Mucosa of descending colon (tissue), 3 donors: ENCODE measurements at regions not wholly inside any gene's neighbourhood (a gene's known extent, or its start where the extent isn't known, plus 50 kb on each side); places are given as distances from the start of the nearest gene placed in this dataset.
A peak's percentile ranks its signal among the peaks of the same experiment; 100 is the strongest.

ENCODE experiments used
- ATAC-seq: fragments of 200-7000 bp; cut with Tn5 transposase; one replicate; pipeline ENCODE4 v1.9.1; 2020; ENCODE audit warnings: mild to moderate bottlenecking, moderate library complexity
- DNase-seq, 3 donors: peaks; one replicate each; pipeline ENCODE4 v3.0.0-alpha.2; 2020
- H3K36me3 ChIP-seq: fragments of 200-600 bp; one replicate; pipeline ENCODE4 v1.8.0; 2021; ENCODE audit warnings: low read depth, mild to moderate bottlenecking
- H3K4me1 ChIP-seq: fragments of 200-600 bp; one replicate; pipeline ENCODE4 v1.8.0; 2021; ENCODE audit warnings: low read depth, mild to moderate bottlenecking
- H3K4me3 ChIP-seq: fragments of 200-600 bp; one replicate; pipeline ENCODE4 v1.8.0; 2021; ENCODE audit warnings: mild to moderate bottlenecking
- H3K9me3 ChIP-seq: fragments of 200-600 bp; one replicate; pipeline ENCODE4 v1.8.0; 2021; ENCODE audit warnings: mild to moderate bottlenecking
- CTCF ChIP-seq: fragments of 200-600 bp; IDR thresholded peaks from one replicate; pipeline ENCODE4 v1.8.0; 2022; ENCODE audit warnings: antibody characterized with exemption, mild to moderate bottlenecking
- intact Hi-C, 2 donors: fragments of 100-400 bp; cut with DNase I in 1 of 2; cut with micrococcal nuclease in 1 of 2; formaldehyde crosslinking; loops; one replicate each; pipeline versions ENCODE4 v1.11.0 to v1.11.1; 2022; cut with DNase I, micrococcal nuclease
- donor health status: DM: no; HTN: no; CAD: no; lungs with moderate emphysema.
- donor health status: DM: no; HTN: no; CAD: no.
- donor health status: DM: no; HTN: yes; CAD: no.

GRCh38 chr11:134580610-134580975, 168.6 kb upstream of the B3GAT1 start:
- no peaks in the 10 kb centered on the region for H3K36me3 ChIP-seq
- DNase-seq (no peak), ATAC-seq (no peak)
- H3K4me3 ChIP-seq, result no peak overlapping the region
- no peak for TF ChIP-seq CTCF
- no peaks in the 10 kb centered on the region for H3K4me1 ChIP-seq
- no peaks in the 10 kb centered on the region for H3K9me3 ChIP-seq
- intact Hi-C loops, result no loop called here

GRCh38 chr11:134579724-134580609, 167.9 kb upstream of the B3GAT1 start:
- H3K4me3 ChIP-seq, result no peak overlapping the region
- no peaks in the 10 kb centered on the region for H3K4me1 ChIP-seq
- intact Hi-C loops, result no loop called here
- TF ChIP-seq CTCF, result no peak
- H3K9me3 ChIP-seq, result no peaks in the 10 kb centered on the region
- H3K36me3 ChIP-seq, result no peaks in the 10 kb centered on the region
- peak in 1 of 3 donors; percentile 39 for DNase-seq
- peak; percentile 53 for ATAC-seq

DNA sequence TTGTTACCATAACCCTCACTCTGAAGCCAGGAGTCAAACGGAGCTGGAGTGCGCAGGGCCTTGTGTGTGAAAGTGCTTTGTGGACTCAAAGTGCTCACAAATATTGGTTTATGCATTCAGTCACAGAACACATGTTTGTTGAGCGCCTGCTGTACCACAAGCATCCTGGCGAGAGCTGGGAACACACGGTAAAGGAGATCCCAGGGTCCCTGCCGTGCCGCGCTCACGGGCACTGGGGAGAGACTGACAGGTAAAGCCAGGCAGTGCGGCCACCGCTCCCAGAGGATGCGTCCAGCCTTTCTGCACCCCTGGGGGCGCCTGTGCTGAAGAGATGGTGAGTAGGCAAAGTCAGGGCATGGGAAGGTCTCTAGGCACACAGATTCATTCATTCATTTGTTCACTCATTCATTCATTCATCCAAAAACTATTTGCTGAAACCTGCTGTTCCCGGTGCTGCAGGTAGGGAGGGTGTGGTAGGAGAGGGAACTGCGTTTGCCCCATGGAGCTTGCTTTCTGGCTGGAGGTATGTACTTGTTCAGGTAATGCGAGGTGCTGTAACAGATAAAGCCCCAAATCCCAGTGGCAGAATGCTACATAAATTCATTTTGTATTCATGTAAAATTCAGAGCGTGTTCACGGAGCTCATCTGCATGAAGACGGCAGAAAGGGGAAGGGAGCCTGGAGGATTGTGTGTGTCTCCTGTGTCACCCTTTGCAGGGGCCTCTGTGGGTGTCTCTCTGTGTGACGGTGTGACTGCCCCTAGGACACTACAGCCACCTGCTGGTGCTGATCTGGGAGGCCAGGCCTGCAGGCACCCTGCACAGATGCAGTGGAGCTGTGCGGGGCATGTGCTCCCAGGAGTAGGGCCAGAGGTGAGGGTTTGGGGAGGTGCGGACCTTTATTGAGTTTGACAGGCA, 167.0 kb upstream of the B3GAT1 start:
- intact Hi-C loops, result no loop called here
- no peak for TF ChIP-seq CTCF
- Histone ChIP-seq H3K4me3 (no peak overlapping the region), H3K36me3 (no peaks in the 10 kb centered on the region), H3K9me3 (no peaks in the 10 kb centered on the region), H3K4me1 (no peaks in the 10 kb centered on the region)
- DNase-seq, result peak in 2 of 3 donors; percentile 52 to 54
- ATAC-seq, result peak; percentile 57

- no peak for DNase-seq
- Histone ChIP-seq H3K36me3 (no peaks in the 10 kb centered on the region), H3K4me3 (no peak overlapping the region), H3K9me3 (no peaks in the 10 kb centered on the region), H3K4me1 (no peaks in the 10 kb centered on the region)
- intact Hi-C loops, result no loop called here
- no peak for TF ChIP-seq CTCF
- no peak for ATAC-seq
Measured at GRCh38 chr11:134577751-134578395, 165.8 kb upstream of the B3GAT1 start.

DNA sequence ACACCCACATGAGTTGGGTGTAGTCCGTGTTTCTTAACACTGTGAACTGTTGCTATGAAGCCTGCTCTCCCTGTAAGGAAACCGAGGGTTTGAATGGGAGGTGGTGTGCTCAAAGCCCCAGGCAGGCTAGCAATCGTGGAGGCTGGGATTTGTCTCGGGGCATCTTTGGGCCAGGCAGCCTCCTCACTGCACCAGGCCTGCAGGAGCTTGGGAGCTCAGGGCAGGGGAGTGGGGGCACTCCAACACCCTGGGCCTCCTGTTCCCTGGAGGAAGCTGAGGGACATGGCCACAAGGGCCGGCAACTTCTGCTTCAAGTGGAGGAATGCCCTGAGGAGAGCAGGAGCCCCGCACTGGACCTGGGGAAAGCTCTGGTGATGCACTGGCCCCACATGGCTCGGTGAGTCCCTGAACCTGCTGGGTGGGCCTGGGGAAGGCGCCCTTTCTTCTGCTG, 164.7 kb upstream of the B3GAT1 start:
- TF ChIP-seq CTCF, result no peak
- H3K9me3 ChIP-seq, result no peaks in the 10 kb centered on the region
- H3K4me3 ChIP-seq, result no peak overlapping the region
- H3K4me1 ChIP-seq, result no peaks in the 10 kb centered on the region
- no peak for ATAC-seq
- no peaks in the 10 kb centered on the region for H3K36me3 ChIP-seq
- intact Hi-C loops, result no loop called here
- DNase-seq, result no peak
